Upper lobe of left lung (tissue), 6 donors: ENCODE measurements at regions not wholly inside any gene's neighbourhood (a gene's known extent, or its start where the extent isn't known, plus 50 kb on each side); places are given as distances from the start of the nearest gene placed in this dataset.

Source experiments
- ATAC-seq, 2 donors: fragments of 200-7000 bp; cut with Tn5 transposase; one replicate each; pipeline ENCODE4 v1.9.1; 2022; ENCODE audit warnings: mild to moderate bottlenecking in 2 of 2, moderate library complexity in 2 of 2; ENCODE audit not compliant: low FRiP score in 2 of 2
- DNase-seq, 2 donors: peaks; one replicate each; pipeline ENCODE4 v3.0.0-alpha.2; 2019 to 2020
- H3K27ac ChIP-seq, 4 donors: fragments of 200-600 bp; sonication (generic); one replicate each; pipeline ENCODE4 v1.5.1; 2016 to 2019
- H3K27me3 ChIP-seq, 4 donors: fragments of 200-600 bp; sonication (generic); one replicate each; pipeline ENCODE4 v1.5.1; 2017 to 2019
- H3K36me3 ChIP-seq, 4 donors: fragments of 200-600 bp; sonication (generic); one replicate each; pipeline ENCODE4 v1.5.1; 2016 to 2019
- H3K4me1 ChIP-seq, 4 donors: fragments of 200-600 bp; sonication (generic); one replicate each; pipeline ENCODE4 v1.5.1; 2018 to 2019
- H3K4me3 ChIP-seq, 4 donors: fragments of 200-600 bp; sonication (generic); one replicate each; pipeline ENCODE4 v1.5.1; 2017 to 2019; ENCODE audit warnings: mild to moderate bottlenecking in 2 of 4, moderate library complexity in 1 of 4
- H3K9me3 ChIP-seq, 4 donors: fragments of 200-600 bp; sonication (generic); one replicate each; pipeline ENCODE4 v1.5.1; 2018 to 2019
- EP300 ChIP-seq, 4 donors: sonication (generic); formaldehyde crosslinking; IDR thresholded peaks; one replicate each; pipeline ENCODE4 v1.5.1; 2017; ENCODE audit warnings: antibody characterized with exemption in 4 of 4, control low read depth in 2 of 4
- POLR2A ChIP-seq, 4 donors: fragments of 450-650 bp; IDR thresholded peaks; one replicate each; pipeline ENCODE4 v1.5.1; 2016 to 2017; ENCODE audit warnings: antibody characterized with exemption in 4 of 4, mild to moderate bottlenecking in 2 of 4
- POLR2AphosphoS5 ChIP-seq, 2 donors: sonication (generic); formaldehyde crosslinking; IDR thresholded peaks; one replicate each; pipeline ENCODE4 v1.5.1; 2017; ENCODE audit warnings: antibody characterized with exemption in 2 of 2
- WGBS, 2 donors: methylation state at CpG; one replicate each; pipeline ENCODE4 v1.1.5; 2017 to 2018; 5-methylcytosine and 5-hydroxymethylcytosine counted together
- TF ChIP-seq, protein P1 (sequence below), 6 experiments: fragments of 450-650 bp in 4 of 6; fragments of 200-600 bp in 2 of 6; sonication (generic) in 2 of 6; IDR thresholded peaks; one replicate each; pipeline ENCODE4 v1.5.1; 2016 to 2019; ENCODE audit warnings: antibody characterized with exemption in 6 of 6
- donor health status: DM: no; HTN: no; CAD: no; lungs with moderate emphysema.
- donor health status: DM: no; HTN: yes; CAD: no; lungs with severe emphysema.

DNA sequence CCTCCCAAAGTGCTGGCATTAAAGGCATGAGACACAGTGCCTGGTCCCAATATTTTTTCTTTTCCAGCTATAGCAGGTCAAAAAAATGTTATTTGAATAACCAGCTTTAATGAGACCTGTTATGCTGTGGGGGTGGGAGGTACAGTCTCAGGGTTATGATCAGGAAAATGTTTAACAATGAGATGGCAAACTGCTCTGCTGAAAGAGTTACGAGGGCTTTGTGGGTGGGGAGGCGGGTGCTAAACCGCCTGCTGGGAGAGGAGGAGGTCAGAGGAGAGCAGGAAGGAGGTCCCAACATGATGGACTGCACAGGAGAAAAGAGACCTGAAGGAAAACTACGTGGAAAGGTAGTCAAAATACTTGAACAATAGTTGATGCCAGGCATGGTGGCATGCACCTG lies 126.0 kb upstream of the B3GALT2 start:
- Histone ChIP-seq H3K36me3 (no peaks in the 10 kb centered on the region), H3K4me1 (no peaks in the 10 kb centered on the region), H3K27me3 (no peaks in the 10 kb centered on the region), H3K4me3 (no peak overlapping the region), H3K9me3 (no peaks in the 10 kb centered on the region), H3K27ac (no peak overlapping the region)
- no peak for DNase-seq
- ATAC-seq: no peak
- WGBS, 2 donors: 87 to 88% methylated on average over 4 of the region's 4 CpGs
- TF ChIP-seq, protein P1, sequence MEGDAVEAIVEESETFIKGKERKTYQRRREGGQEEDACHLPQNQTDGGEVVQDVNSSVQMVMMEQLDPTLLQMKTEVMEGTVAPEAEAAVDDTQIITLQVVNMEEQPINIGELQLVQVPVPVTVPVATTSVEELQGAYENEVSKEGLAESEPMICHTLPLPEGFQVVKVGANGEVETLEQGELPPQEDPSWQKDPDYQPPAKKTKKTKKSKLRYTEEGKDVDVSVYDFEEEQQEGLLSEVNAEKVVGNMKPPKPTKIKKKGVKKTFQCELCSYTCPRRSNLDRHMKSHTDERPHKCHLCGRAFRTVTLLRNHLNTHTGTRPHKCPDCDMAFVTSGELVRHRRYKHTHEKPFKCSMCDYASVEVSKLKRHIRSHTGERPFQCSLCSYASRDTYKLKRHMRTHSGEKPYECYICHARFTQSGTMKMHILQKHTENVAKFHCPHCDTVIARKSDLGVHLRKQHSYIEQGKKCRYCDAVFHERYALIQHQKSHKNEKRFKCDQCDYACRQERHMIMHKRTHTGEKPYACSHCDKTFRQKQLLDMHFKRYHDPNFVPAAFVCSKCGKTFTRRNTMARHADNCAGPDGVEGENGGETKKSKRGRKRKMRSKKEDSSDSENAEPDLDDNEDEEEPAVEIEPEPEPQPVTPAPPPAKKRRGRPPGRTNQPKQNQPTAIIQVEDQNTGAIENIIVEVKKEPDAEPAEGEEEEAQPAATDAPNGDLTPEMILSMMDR (IDR thresholded peaks at IDR 0.05): no peak
- no peak for TF ChIP-seq POLR2AphosphoS5 (IDR thresholded peaks at IDR 0.05)
- TF ChIP-seq EP300 (IDR thresholded peaks at IDR 0.05): no peak
- TF ChIP-seq POLR2A (IDR thresholded peaks at IDR 0.05): no peak

DNA sequence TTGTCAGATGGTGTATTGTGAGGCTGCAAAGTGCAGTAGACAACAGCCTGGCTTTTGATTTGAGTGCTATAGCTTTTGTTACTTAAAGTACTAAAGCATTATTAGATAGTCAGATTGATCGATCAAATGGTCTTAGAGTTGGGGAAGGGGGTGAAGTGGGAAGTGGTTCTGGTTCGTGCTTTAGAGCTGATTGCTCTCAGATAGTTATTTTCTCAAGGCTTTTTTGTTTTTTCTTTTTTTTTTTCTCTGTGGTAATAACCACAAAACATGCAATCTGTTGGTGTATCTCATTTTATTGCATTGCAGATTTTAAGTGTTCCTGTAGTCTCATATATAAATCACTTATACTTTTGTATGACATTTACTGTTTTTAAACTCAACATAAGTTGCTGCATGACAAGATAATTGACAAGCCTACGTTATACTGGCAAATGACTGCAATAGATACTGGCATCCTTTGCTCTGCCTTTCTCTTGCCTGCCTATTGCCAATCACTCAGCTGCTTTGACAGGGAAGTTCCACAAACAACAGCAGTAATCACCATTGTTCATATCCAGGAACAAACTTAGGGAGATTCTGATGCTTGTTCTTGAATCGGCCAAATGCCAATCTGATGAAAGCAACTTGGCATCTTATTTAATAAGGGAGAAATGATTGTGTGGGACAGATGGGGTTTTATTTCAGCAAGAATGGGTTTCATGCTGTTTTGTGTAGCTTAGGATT lies 125.0 kb upstream of the B3GALT2 start:
- 51 to 67% methylated on average over 4 of the region's 4 CpGs for WGBS, 2 donors
- no peak for ATAC-seq

DNA sequence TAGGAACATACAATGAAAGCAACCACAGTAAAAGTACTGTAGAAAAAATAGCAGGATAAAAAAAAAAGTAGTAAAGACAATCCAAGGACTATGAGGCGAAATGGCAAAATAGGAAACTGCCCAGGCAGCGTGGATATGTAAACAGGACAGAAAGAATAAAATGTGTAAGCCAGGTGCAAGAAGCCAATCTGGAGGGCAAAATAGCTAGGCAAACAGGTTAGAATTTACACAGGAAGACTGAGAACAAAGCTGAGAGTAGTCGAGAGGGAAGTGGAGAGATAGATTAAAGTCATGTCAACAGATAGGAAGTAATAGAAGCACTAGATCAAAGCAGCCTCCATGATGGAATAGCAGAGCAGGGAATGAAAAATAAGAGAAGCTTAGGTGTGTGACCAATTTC lies 124.2 kb upstream of the B3GALT2 start:
- no peaks in the 10 kb centered on the region for H3K36me3 ChIP-seq
- H3K9me3 ChIP-seq: no peaks in the 10 kb centered on the region
- H3K4me3 ChIP-seq: no peak overlapping the region
- no peaks in the 10 kb centered on the region for H3K27me3 ChIP-seq
- no peak for TF ChIP-seq EP300 (IDR thresholded peaks at IDR 0.05)
- no peak for TF ChIP-seq POLR2A (IDR thresholded peaks at IDR 0.05)
- TF ChIP-seq POLR2AphosphoS5 (IDR thresholded peaks at IDR 0.05): no peak
- TF ChIP-seq, protein P1 (IDR thresholded peaks at IDR 0.05): no peak
- ATAC-seq (no peak), DNase-seq (no peak)
- no peaks in the 10 kb centered on the region for H3K4me1 ChIP-seq
- H3K27ac ChIP-seq: no peak overlapping the region
- 28 to 38% methylated on average over 3 of the region's 3 CpGs for WGBS, 2 donors

More for the DNA sequence above, 125.0 kb upstream of the B3GALT2 start:
- Histone ChIP-seq H3K4me1 (no peaks in the 10 kb centered on the region), H3K36me3 (no peaks in the 10 kb centered on the region), H3K4me3 (no peak overlapping the region), H3K9me3 (no peaks in the 10 kb centered on the region), H3K27ac (no peak overlapping the region), H3K27me3 (no peaks in the 10 kb centered on the region)
- no peak for DNase-seq
- TF ChIP-seq POLR2AphosphoS5 (IDR thresholded peaks at IDR 0.05) (no peak), POLR2A (IDR thresholded peaks at IDR 0.05) (no peak), EP300 (IDR thresholded peaks at IDR 0.05) (no peak)
- TF ChIP-seq, protein P1 (IDR thresholded peaks at IDR 0.05): no peak

DNA sequence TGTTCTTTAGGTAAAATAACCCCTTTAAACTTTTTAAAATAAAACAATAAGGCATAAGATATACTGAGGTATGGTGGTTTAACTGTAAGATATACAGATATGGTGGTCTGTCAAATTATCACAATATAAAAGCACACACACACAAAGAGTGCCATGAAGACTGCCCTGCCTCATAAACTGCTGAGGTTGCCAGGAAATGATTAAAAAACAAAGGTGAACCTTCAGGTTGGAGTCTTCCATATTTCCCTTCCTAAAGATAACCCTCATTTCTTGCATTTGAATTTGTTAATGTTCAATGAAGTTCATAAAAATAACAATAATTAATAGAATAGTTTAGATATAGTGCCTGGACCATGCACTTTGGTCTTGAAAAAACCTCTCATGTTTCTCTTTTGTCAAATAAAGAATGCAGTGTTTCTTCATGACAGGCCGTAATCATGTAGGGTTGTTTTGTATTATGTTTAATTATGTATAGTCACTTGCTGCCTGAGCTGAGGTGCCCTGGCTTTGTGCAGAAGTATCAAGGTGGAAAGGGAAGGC lies 123.6 kb upstream of the B3GALT2 start:
- no peak overlapping the region for H3K27ac ChIP-seq
- H3K36me3 ChIP-seq: no peaks in the 10 kb centered on the region
- no peaks in the 10 kb centered on the region for H3K27me3 ChIP-seq
- H3K4me1 ChIP-seq: no peaks in the 10 kb centered on the region
- no peak for ATAC-seq
- 80 to 83% methylated on average over 1 of the region's 1 CpG for WGBS, 2 donors
- DNase-seq: no peak
- H3K4me3 ChIP-seq: no peak overlapping the region
- H3K9me3 ChIP-seq: no peaks in the 10 kb centered on the region
- TF ChIP-seq, protein P1 (IDR thresholded peaks at IDR 0.05): no peak

DNA sequence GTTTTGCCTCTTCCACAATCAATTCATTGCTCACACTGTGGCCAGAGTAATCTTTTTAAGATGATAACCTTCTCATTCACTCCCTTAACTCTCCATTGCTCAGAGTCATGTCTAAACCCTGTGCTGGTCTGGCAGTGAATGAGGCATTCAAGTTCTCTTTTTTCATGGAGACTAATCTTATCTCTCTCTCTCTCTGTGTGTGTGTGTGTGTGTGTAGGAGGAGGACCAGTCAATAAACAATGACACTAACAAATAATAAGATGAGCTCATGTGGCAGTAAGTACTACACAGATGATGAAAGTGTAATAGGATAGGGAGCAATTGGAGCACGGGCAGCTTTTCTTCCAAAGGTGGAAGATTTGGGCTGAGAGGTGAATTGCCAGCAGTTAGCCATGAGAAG lies 122.0 kb upstream of the B3GALT2 start:
- H3K36me3 ChIP-seq: no peaks in the 10 kb centered on the region
- H3K27ac ChIP-seq: no peak overlapping the region
- 92 to 96% methylated on average over 1 of the region's 1 CpG for WGBS, 2 donors
- no peaks in the 10 kb centered on the region for H3K9me3 ChIP-seq
- TF ChIP-seq, protein P1 (IDR thresholded peaks at IDR 0.05): no peak
- TF ChIP-seq POLR2AphosphoS5 (IDR thresholded peaks at IDR 0.05): no peak
- no peak for TF ChIP-seq EP300 (IDR thresholded peaks at IDR 0.05)
- no peak for TF ChIP-seq POLR2A (IDR thresholded peaks at IDR 0.05)
- no peaks in the 10 kb centered on the region for H3K27me3 ChIP-seq
- DNase-seq: no peak
- ATAC-seq: no peak
- no peaks in the 10 kb centered on the region for H3K4me1 ChIP-seq
- no peak overlapping the region for H3K4me3 ChIP-seq
